Activated CD8-positive, alpha-beta T cell treated with anti-CD3 and anti-CD28 coated beads for 36 hours (primary cell): ENCODE measurements at regions not wholly inside any gene's neighbourhood (a gene's known extent, or its start where the extent isn't known, plus 50 kb on each side); places are given as distances from the start of the nearest gene placed in this dataset.

Experiments
- ATAC-seq: fragments of 200-7000 bp; cut with Tn5 transposase; one replicate; pipeline ENCODE4 v1.10.0; 2021; ENCODE audit warnings: mild to moderate bottlenecking, moderate library complexity
- CTCF ChIA-PET: fragments of 350-600 bp; sonication (Branson Sonifier 250); formaldehyde crosslinking; loops from one replicate; lab custom pipeline; 2021; ENCODE audit warnings: antibody characterized with exemption; lab: Charles Lee
- POLR2A ChIA-PET: fragments of 350-600 bp; sonication (Branson Sonifier 250); formaldehyde crosslinking; loops from one replicate; lab custom pipeline; 2021; ENCODE audit warnings: antibody characterized with exemption; lab: Charles Lee
- DNase-seq: peaks from one replicate; pipeline ENCODE4 v3.0.0-alpha.2; 2020
- H3K27ac Mint-ChIP-seq: one replicate; pipeline ENCODE4 v1.8.0; 2021; ENCODE audit warnings: mild to moderate bottlenecking, mixed read lengths
- H3K27me3 Mint-ChIP-seq: one replicate; pipeline ENCODE4 v1.8.0; 2021; ENCODE audit warnings: mixed read lengths
- H3K36me3 Mint-ChIP-seq: one replicate; pipeline ENCODE4 v1.8.0; 2021; ENCODE audit warnings: low read depth, mixed read lengths
- H3K4me1 Mint-ChIP-seq: one replicate; pipeline ENCODE4 v1.8.0; 2021; ENCODE audit warnings: low read depth, mixed read lengths
- H3K4me3 Mint-ChIP-seq: one replicate; pipeline ENCODE4 v1.8.0; 2021; ENCODE audit warnings: mild to moderate bottlenecking, moderate library complexity, mixed read lengths
- H3K9me3 Mint-ChIP-seq: one replicate; pipeline ENCODE4 v1.8.0; 2021; ENCODE audit warnings: mixed read lengths
- intact Hi-C: fragments of 100-400 bp; cut with micrococcal nuclease; formaldehyde crosslinking; loops from one replicate; pipeline ENCODE4 v1.10.0; 2022
- TF ChIP-seq, protein P1 (sequence below): fragments of 200-600 bp; IDR thresholded peaks from one replicate; pipeline ENCODE4 v1.8.0; 2022; ENCODE audit warnings: antibody characterized with exemption, mild to moderate bottlenecking

DNA sequence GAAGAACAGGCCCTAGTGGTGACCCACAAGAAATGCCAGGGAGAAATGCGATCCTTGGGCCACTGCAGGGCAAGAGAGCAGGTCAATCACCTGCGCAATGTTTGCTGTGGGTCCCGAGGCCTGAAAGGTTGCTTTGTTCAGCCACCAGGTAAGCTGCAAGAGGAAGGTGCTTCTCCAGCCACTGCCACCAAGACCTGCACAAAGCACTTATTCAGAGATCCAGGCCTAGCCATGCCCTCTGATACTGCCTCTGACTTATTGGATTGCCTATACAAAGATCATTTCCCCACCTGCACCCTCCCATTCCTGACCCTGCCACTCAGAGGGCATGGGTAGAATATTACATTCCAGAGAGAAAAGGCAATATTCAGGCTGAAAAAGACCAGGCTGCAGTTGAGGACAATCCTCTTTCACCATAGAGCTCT, 349.4 kb upstream of the NFIA start:
- Mint-ChIP-seq H3K27ac (no peak overlapping the region), H3K9me3 (no peaks in the 10 kb centered on the region), H3K27me3 (peaks cover 2% of the 10 kb centered on the region), H3K4me1 (no peaks in the 10 kb centered on the region), H3K36me3 (no peaks in the 10 kb centered on the region), H3K4me3 (no peak overlapping the region)
- ATAC-seq (no peak), DNase-seq (no peak)
- ChIA-PET POLR2A (no interaction called here), CTCF (no interaction called here)
- intact Hi-C loops = no loop called here
- TF ChIP-seq, protein P1, sequence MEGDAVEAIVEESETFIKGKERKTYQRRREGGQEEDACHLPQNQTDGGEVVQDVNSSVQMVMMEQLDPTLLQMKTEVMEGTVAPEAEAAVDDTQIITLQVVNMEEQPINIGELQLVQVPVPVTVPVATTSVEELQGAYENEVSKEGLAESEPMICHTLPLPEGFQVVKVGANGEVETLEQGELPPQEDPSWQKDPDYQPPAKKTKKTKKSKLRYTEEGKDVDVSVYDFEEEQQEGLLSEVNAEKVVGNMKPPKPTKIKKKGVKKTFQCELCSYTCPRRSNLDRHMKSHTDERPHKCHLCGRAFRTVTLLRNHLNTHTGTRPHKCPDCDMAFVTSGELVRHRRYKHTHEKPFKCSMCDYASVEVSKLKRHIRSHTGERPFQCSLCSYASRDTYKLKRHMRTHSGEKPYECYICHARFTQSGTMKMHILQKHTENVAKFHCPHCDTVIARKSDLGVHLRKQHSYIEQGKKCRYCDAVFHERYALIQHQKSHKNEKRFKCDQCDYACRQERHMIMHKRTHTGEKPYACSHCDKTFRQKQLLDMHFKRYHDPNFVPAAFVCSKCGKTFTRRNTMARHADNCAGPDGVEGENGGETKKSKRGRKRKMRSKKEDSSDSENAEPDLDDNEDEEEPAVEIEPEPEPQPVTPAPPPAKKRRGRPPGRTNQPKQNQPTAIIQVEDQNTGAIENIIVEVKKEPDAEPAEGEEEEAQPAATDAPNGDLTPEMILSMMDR = no peak

DNA sequence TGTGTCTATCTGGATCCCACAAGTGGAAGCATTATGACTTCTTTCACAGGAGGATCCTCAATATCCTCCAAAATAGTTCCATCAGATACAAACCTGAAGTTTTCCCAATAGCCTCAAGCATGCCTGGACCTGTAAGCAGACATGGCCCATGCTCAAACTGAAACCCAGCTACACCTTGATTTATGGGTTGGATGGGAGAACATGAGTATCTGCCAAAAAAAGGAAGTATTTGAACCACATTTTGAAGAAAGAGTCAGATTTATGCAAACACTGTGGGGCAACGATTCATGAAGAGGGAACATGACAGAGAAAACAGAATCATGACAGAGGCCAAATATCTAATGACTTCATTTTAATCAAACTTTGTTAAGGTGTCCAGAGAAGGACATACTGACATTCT, 351.0 kb upstream of the NFIA start:
- H3K4me1 Mint-ChIP-seq = no peaks in the 10 kb centered on the region
- POLR2A ChIA-PET = no interaction called here

DNA sequence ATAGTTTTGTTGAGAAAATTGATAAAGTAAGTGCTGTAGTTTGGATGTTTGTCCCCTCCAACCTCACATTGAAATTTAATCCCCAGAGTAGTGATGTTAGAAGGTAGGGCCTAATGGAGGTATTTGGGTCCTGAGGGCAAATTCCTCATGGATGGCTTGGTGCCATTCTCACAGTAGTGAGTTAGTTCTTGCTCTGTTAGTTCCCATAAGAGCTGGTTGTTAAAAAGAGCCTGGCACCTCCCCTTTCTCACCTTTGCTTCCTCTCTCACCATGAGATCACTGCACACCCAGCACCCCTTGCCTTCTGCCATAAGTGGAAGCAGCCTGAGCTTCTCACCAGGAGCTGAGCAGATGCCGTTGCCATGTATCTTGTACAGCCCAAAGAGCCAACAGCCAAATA, 354.8 kb upstream of the NFIA start:
- TF ChIP-seq, protein P1 = no peak
- intact Hi-C loops = no loop called here
- DNase-seq = no peak
- Mint-ChIP-seq H3K4me1 (no peaks in the 10 kb centered on the region), H3K36me3 (no peaks in the 10 kb centered on the region), H3K27ac (no peak overlapping the region), H3K4me3 (no peak overlapping the region), H3K9me3 (no peaks in the 10 kb centered on the region), H3K27me3 (peaks cover 2% of the 10 kb centered on the region)
- ChIA-PET POLR2A (no interaction called here), CTCF (no interaction called here)
- ATAC-seq = no peak

More for the DNA sequence above, 351.0 kb upstream of the NFIA start:
- TF ChIP-seq, protein P1 = no peak
- CTCF ChIA-PET = no interaction called here
- Mint-ChIP-seq H3K9me3 (no peaks in the 10 kb centered on the region), H3K4me3 (no peak overlapping the region), H3K36me3 (no peaks in the 10 kb centered on the region), H3K27me3 (peaks cover 2% of the 10 kb centered on the region), H3K27ac (no peak overlapping the region)
- intact Hi-C loops = no loop called here
- DNase-seq = no peak
- no peak for ATAC-seq

DNA sequence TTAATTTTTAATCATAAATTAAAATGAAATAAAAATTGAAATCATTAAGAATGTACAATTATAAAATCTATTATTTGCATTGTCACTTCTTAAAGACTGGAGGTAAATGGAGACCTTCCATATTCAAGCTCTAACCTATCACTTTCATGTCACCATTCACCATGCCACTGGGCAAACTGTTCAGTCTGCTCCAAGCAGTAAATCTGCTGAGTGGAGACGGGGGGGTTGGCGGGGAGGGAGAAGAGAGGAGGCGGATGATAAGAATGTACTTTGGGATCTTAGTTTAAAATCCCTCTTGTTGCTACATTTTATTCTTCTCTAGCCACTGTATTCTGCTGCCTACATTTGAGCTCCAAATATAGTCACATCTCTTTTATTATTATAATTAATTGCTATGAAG, 365.9 kb upstream of the NFIA start:
- CTCF ChIA-PET = no interaction called here
- POLR2A ChIA-PET = no interaction called here
- no peaks in the 10 kb centered on the region for H3K36me3 Mint-ChIP-seq
- no peaks in the 10 kb centered on the region for H3K27me3 Mint-ChIP-seq
- no peak overlapping the region for H3K4me3 Mint-ChIP-seq
- H3K27ac Mint-ChIP-seq = no peak overlapping the region
- H3K9me3 Mint-ChIP-seq = no peaks in the 10 kb centered on the region
- DNase-seq (no peak), ATAC-seq (no peak)
- intact Hi-C loops = no loop called here
- H3K4me1 Mint-ChIP-seq = no peaks in the 10 kb centered on the region
- TF ChIP-seq, protein P1 = no peak

DNA sequence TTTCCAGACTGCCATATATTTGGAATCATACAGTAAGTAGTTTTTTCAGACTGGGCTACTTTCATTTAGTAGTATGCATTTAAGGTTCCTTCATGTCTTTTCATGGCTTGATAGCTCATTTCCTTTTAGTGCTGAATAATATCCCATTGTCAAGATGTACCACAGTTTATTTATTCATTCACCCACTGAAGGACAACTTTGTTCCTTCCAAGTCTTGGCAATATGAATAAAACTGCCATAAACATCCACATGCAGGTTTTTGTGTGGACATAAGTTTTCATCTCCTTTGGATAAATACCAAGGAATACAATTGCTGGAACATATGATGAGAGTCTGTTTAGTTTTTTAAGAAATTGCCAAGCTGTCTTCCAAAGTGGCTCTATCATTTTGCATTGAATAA, 366.4 kb upstream of the NFIA start:
- H3K9me3 Mint-ChIP-seq = no peaks in the 10 kb centered on the region
- H3K4me3 Mint-ChIP-seq = no peak overlapping the region
- POLR2A ChIA-PET = no interaction called here
- ATAC-seq = no peak
- CTCF ChIA-PET = no interaction called here
- no peak for DNase-seq
- intact Hi-C loops = no loop called here
- no peak overlapping the region for H3K27ac Mint-ChIP-seq
- no peaks in the 10 kb centered on the region for H3K36me3 Mint-ChIP-seq
- no peaks in the 10 kb centered on the region for H3K4me1 Mint-ChIP-seq
- no peaks in the 10 kb centered on the region for H3K27me3 Mint-ChIP-seq
- TF ChIP-seq, protein P1 = no peak
